ENCODE measurements at regions not wholly inside any gene's neighbourhood (a gene's known extent, or its start where the extent isn't known, plus 50 kb on each side); places are given as distances from the start of the nearest gene placed in this dataset.

DNA sequence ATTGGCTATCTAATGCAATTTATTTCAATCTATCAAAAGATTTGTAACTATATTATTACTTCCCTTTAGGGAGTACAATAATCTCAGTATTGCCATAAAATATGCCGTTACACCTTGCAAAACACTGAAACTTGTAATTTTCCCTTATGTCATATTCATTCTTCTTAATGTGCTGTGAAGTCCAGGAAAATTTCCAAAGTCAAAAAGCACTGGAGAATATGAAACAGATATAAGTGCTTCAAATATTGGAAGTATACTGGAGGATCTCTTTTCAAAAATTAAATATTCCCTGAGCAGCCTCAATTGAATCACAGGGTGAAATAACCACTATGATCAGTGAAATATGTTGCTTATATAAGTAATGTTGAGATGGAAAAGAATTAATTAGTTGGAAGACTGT, 356.0 kb downstream of the PPP1R3A start:
- H3K9me3 ChIP-seq: no peaks in the 10 kb centered on the region
- H3K27ac ChIP-seq: no peak overlapping the region
- 79 to 92% (median 85%) methylated on average over 1 of the region's 1 CpG for WGBS, 5 donors
- TF ChIP-seq POLR2A (IDR thresholded peaks at IDR 0.05) (no peak), POLR2AphosphoS5 (IDR thresholded peaks at IDR 0.05) (no peak), EP300 (IDR thresholded peaks at IDR 0.05) (no peak)
- TF ChIP-seq, protein P1, sequence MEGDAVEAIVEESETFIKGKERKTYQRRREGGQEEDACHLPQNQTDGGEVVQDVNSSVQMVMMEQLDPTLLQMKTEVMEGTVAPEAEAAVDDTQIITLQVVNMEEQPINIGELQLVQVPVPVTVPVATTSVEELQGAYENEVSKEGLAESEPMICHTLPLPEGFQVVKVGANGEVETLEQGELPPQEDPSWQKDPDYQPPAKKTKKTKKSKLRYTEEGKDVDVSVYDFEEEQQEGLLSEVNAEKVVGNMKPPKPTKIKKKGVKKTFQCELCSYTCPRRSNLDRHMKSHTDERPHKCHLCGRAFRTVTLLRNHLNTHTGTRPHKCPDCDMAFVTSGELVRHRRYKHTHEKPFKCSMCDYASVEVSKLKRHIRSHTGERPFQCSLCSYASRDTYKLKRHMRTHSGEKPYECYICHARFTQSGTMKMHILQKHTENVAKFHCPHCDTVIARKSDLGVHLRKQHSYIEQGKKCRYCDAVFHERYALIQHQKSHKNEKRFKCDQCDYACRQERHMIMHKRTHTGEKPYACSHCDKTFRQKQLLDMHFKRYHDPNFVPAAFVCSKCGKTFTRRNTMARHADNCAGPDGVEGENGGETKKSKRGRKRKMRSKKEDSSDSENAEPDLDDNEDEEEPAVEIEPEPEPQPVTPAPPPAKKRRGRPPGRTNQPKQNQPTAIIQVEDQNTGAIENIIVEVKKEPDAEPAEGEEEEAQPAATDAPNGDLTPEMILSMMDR (IDR thresholded peaks at IDR 0.05): no peak
- H3K27me3 ChIP-seq: no peaks in the 10 kb centered on the region
- H3K4me1 ChIP-seq: no peaks in the 10 kb centered on the region
- no peak for DNase-seq
- no peak overlapping the region for H3K4me3 ChIP-seq
- intact Hi-C loops (cut with DNase I; ENCODE audit: low total_unique reads): no loop called here
- H3K36me3 ChIP-seq: no peaks in the 10 kb centered on the region

DNA sequence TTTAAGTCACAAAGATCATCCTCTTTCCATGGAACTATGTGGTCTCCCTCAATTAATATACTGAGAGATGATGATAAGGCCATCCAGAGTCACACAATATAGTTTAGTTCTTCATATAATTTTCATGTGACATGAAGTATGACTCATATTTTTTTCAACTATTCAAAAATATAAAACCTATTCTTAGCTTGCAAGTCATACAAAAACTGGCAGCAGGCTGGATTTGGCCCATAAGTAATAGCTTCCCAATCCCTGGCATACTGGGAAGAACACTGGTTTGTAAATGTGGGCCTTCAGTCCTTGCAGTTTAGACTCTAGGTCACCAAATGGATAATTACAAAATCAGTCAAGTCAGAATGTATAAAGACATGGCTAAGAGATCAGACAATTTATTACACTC, 356.6 kb downstream of the PPP1R3A start:
- Histone ChIP-seq H3K4me1 (no peaks in the 10 kb centered on the region), H3K4me3 (no peak overlapping the region), H3K27ac (no peak overlapping the region), H3K36me3 (no peaks in the 10 kb centered on the region), H3K9me3 (no peaks in the 10 kb centered on the region), H3K27me3 (no peaks in the 10 kb centered on the region)
- no peak for TF ChIP-seq POLR2AphosphoS5 (IDR thresholded peaks at IDR 0.05)
- TF ChIP-seq, protein P1 (IDR thresholded peaks at IDR 0.05): no peak
- TF ChIP-seq EP300 (IDR thresholded peaks at IDR 0.05): no peak
- no peak for TF ChIP-seq POLR2A (IDR thresholded peaks at IDR 0.05)
- intact Hi-C loops (cut with DNase I; ENCODE audit: low total_unique reads): no loop called here
- no peak for DNase-seq

DNA sequence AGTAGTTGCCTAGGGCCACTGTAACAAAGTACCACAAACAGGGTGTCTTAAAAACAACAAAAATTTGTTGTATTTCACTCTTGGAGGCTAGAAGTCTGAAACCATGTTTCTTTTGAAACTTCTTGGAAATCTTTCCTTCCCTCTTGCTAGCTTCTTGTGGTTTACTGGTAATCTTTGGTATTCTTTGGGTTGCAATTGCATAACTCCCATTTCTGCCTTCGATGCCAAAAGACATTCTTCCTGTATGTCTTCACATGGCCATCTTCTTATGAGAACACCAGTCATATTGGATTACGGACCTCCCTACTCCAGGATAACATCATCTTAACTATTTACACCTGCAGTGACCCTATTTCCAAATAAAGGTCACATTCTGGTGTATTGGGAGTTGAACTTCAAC, 357.4 kb downstream of the PPP1R3A start:
- TF ChIP-seq POLR2AphosphoS5 (IDR thresholded peaks at IDR 0.05) (no peak), EP300 (IDR thresholded peaks at IDR 0.05) (no peak), POLR2A (IDR thresholded peaks at IDR 0.05) (no peak)
- TF ChIP-seq, protein P1 (IDR thresholded peaks at IDR 0.05): no peak
- no peak for DNase-seq
- 33 to 74% (median 58%) methylated on average over 2 of the region's 2 CpGs for WGBS, 5 donors
- Histone ChIP-seq H3K27me3 (no peaks in the 10 kb centered on the region), H3K4me1 (no peaks in the 10 kb centered on the region), H3K4me3 (no peak overlapping the region), H3K27ac (no peak overlapping the region), H3K9me3 (no peaks in the 10 kb centered on the region), H3K36me3 (no peaks in the 10 kb centered on the region)
- intact Hi-C loops (cut with DNase I; ENCODE audit: low total_unique reads): no loop called here

DNA sequence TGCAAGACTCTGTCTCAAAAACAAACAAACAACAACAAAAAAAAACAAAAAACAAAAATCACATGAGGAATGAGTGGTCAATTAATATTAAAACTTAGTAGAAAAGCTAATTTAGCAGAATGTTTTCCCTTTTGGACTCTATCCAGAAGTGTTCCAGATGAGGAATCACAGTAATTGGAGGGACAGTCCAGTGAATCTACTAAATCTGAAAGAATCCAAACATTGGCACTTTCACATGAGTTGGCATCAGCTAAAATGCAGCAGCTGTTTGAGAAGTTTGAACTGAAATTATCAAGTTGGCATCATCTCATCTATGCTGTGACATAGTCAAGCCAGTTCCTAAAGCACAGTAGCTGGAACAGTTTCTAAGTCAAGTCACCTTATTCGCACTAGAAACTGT, 367.8 kb downstream of the PPP1R3A start:
- no peak for DNase-seq
- 65 to 88% (median 81%) methylated on average over 1 of the region's 1 CpG for WGBS, 5 donors
- Histone ChIP-seq H3K27me3 (no peaks in the 10 kb centered on the region), H3K9me3 (no peaks in the 10 kb centered on the region), H3K36me3 (no peaks in the 10 kb centered on the region), H3K4me3 (no peak overlapping the region), H3K27ac (no peak overlapping the region), H3K4me1 (no peaks in the 10 kb centered on the region)
- TF ChIP-seq POLR2A (IDR thresholded peaks at IDR 0.05) (no peak), POLR2AphosphoS5 (IDR thresholded peaks at IDR 0.05) (no peak), EP300 (IDR thresholded peaks at IDR 0.05) (no peak)
- TF ChIP-seq, protein P1 (IDR thresholded peaks at IDR 0.05): no peak
- intact Hi-C loops (cut with DNase I; ENCODE audit: low total_unique reads): no loop called here

DNA sequence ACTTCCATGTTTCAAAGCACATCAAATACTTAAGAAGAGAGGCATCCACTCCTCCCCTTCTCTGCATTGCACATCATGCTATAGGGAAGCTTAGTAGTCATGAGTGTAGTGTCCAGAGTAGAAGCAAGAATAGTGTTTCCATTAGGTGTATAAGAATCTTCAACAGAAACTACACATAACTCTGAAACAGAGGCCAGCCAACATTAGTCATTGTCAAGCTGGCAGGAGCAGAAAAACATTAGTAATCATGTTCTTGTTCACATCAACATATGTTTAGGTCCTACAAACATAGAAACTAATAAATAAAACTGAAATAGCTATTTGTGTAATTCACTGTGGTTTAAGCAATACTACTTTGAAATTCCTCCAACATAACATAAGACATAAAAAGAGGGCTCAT, 370.2 kb downstream of the PPP1R3A start:
- no peaks in the 10 kb centered on the region for H3K9me3 ChIP-seq
- no peak for DNase-seq
- TF ChIP-seq EP300 (IDR thresholded peaks at IDR 0.05) (no peak), POLR2A (IDR thresholded peaks at IDR 0.05) (no peak), POLR2AphosphoS5 (IDR thresholded peaks at IDR 0.05) (no peak)
- TF ChIP-seq, protein P1 (IDR thresholded peaks at IDR 0.05): no peak
- H3K27me3 ChIP-seq: no peaks in the 10 kb centered on the region
- intact Hi-C loops (cut with DNase I; ENCODE audit: low total_unique reads): no loop called here
- H3K4me1 ChIP-seq: no peaks in the 10 kb centered on the region
- H3K27ac ChIP-seq: no peak overlapping the region
- H3K36me3 ChIP-seq: no peaks in the 10 kb centered on the region
- no peak overlapping the region for H3K4me3 ChIP-seq
